ENCODE measurements at regions not wholly inside any gene's neighbourhood (a gene's known extent, or its start where the extent isn't known, plus 50 kb on each side); places are given as distances from the start of the nearest gene placed in this dataset.

- intact Hi-C loops (cut with DNase I) = loop anchor here in 2 of 10 donors (10.0 kb wide), 2 partner anchors 288 to 498 kb away; no protein-coding TSS in a partner anchor
- H3K27ac ChIP-seq = no peak overlapping the region
- H3K27me3 ChIP-seq = peaks cover 0 to 8% (median 0%) of the 10 kb centered on the region in 9 donors
- no peak for DNase-seq
- H3K9me3 ChIP-seq = no peaks in the 10 kb centered on the region
- no peak for ATAC-seq
- H3K4me3 ChIP-seq = no peak overlapping the region
- H3K4me1 ChIP-seq = peaks cover 0 to 19% (median 0%) of the 10 kb centered on the region in 12 donors
- no peak for TF ChIP-seq POLR2A (IDR thresholded peaks at IDR 0.05)
- no peak for TF ChIP-seq CTCF (IDR thresholded peaks at IDR 0.05)
- no peaks in the 10 kb centered on the region for H3K36me3 ChIP-seq
Observed at GRCh38 chr13:106626473-106626872, 58.5 kb upstream of the ARGLU1 start.

GRCh38 chr13:106625578-106625977 is 57.6 kb upstream of the ARGLU1 start:
- Histone ChIP-seq H3K4me3 (no peak overlapping the region), H3K27me3 (peaks cover 0 to 8% (median 0%) of the 10 kb centered on the region in 9 donors), H3K9me3 (no peaks in the 10 kb centered on the region), H3K4me1 (peaks cover 0 to 19% (median 0%) of the 10 kb centered on the region in 12 donors), H3K36me3 (no peaks in the 10 kb centered on the region), H3K27ac (no peak overlapping the region)
- no peak for TF ChIP-seq POLR2A (IDR thresholded peaks at IDR 0.05)
- no peak for TF ChIP-seq CTCF (IDR thresholded peaks at IDR 0.05)
- no peak for ATAC-seq
- 63 to 77% (median 71%) methylated on average over 5 of the region's 5 CpGs for WGBS, 4 donors
- intact Hi-C loops (cut with DNase I) = loop anchor here in 2 of 10 donors (10.0 kb wide), 2 partner anchors 289 to 499 kb away; no protein-coding TSS in a partner anchor
- no peak for DNase-seq

GRCh38 chr13:106623799-106624460 is 56.0 kb upstream of the ARGLU1 start:
- Histone ChIP-seq H3K9me3 (no peaks in the 10 kb centered on the region), H3K27ac (peak overlapping the region in 10 of 12 donors; percentile 5 to 81 (median 68)), H3K36me3 (no peaks in the 10 kb centered on the region), H3K27me3 (peaks cover 0 to 8% (median 0%) of the 10 kb centered on the region in 9 donors), H3K4me3 (no peak overlapping the region), H3K4me1 (peaks cover 0 to 24% (median 5%) of the 10 kb centered on the region in 12 donors)
- intact Hi-C loops (cut with DNase I) = loop anchor here in 6 of 10 donors (5.0 to 10.0 kb wide), 7 partner anchors 57 to 501 kb away; partner anchors contain the start of genes ARGLU1 (in 1 of the 6) and EFNB2 (in 1 of the 6)
- TF ChIP-seq POLR2A (IDR thresholded peaks at IDR 0.05) = no peak
- TF ChIP-seq CTCF (IDR thresholded peaks at IDR 0.05) = no peak
- ATAC-seq (peak; percentile 28 to 83 (median 40)), DNase-seq (no peak)
- 53 to 84% (median 67%) methylated on average over 7 of the region's 7 CpGs for WGBS, 4 donors

GRCh38 chr13:106621833-106622232 is 53.9 kb upstream of the ARGLU1 start:
- 85 to 92% (median 90%) methylated on average over 1 of the region's 1 CpG for WGBS, 4 donors

More at GRCh38 chr13:106621833-106622232, 53.9 kb upstream of the ARGLU1 start:
- no peak for TF ChIP-seq POLR2A (IDR thresholded peaks at IDR 0.05)
- no peak for TF ChIP-seq CTCF (IDR thresholded peaks at IDR 0.05)
- Histone ChIP-seq H3K27ac (no peak overlapping the region), H3K9me3 (no peaks in the 10 kb centered on the region), H3K36me3 (no peaks in the 10 kb centered on the region), H3K27me3 (peaks cover 0 to 8% (median 0%) of the 10 kb centered on the region in 9 donors), H3K4me1 (peaks cover 0 to 20% (median 5%) of the 10 kb centered on the region in 12 donors), H3K4me3 (no peak overlapping the region)
- intact Hi-C loops (cut with DNase I) = loop anchor here in 6 of 10 donors (2.0 to 10.0 kb wide), 8 partner anchors 55 to 503 kb away; partner anchors contain the start of genes ARGLU1 (in 1 of the 6) and EFNB2 (in 1 of the 6)
- no peak for ATAC-seq
- DNase-seq = no peak
